OCI-LY7 (cell line): ENCODE measurements at regions not wholly inside any gene's neighbourhood (a gene's known extent, or its start where the extent isn't known, plus 50 kb on each side); places are given as distances from the start of the nearest gene placed in this dataset.

Experiments used
- BruUV-seq: library from RNA; stranded (reverse); fragments of 400-500 nt; replicated peaks from 2 replicates; lab custom pipeline; 2021; lab: Mats Ljungman, UMichigan
- CTCF ChIA-PET: fragments of 300-600 bp; sonication (Branson Sonifier 250); formaldehyde crosslinking; loops from one replicate; lab custom pipeline; 2022; ENCODE audit warnings: antibody characterized with exemption; ENCODE audit not compliant: unreplicated experiment; lab: Charles Lee
- POLR2A ChIA-PET: fragments of 300-600 bp; sonication (Branson Sonifier 250); formaldehyde crosslinking; loops from one replicate; lab custom pipeline; 2022; ENCODE audit warnings: antibody characterized with exemption; lab: Charles Lee
- DNase-seq: peaks from one replicate; pipeline ENCODE4 v3.0.0-alpha.2; 2015; ENCODE audit warnings: low spot score
- H2AFZ ChIP-seq: fragments of 200-600 bp; sonication (generic), shearing (Covaris generic); 2 replicates; pipeline ENCODE4 v1.6.1; 2014; ENCODE audit warnings: mild to moderate bottlenecking, antibody characterized with exemption, low read length, moderate library complexity
- H3K27ac ChIP-seq: fragments of 200-600 bp; sonication (generic); 2 replicates; pipeline ENCODE4 v1.5.1; 2014; ENCODE audit warnings: mixed run types, low read depth, mild to moderate bottlenecking, moderate library complexity, low read length, inconsistent platforms; ENCODE audit not compliant: poor library complexity, severe bottlenecking
- H3K36me3 ChIP-seq: fragments of 200-600 bp; sonication (generic); 2 replicates; pipeline ENCODE4 v1.6.1; 2014; ENCODE audit warnings: mild to moderate bottlenecking, antibody characterized with exemption, low read length, moderate library complexity, mixed read lengths; ENCODE audit not compliant: insufficient read depth
- H3K4me1 ChIP-seq: fragments of 200-600 bp; sonication (generic); 2 replicates; pipeline ENCODE4 v1.5.1; 2014; ENCODE audit warnings: mild to moderate bottlenecking, low read length; ENCODE audit not compliant: insufficient read depth, poor library complexity, severe bottlenecking
- H3K4me2 ChIP-seq: fragments of 200-600 bp; sonication (generic); 2 replicates; pipeline ENCODE4 v1.6.1; 2014; ENCODE audit warnings: mild to moderate bottlenecking, low read length
- H3K4me3 ChIP-seq: fragments of 200-600 bp; sonication (generic); 2 replicates; pipeline ENCODE4 v1.5.1; 2014; ENCODE audit warnings: mild to moderate bottlenecking, low read depth, low read length; ENCODE audit not compliant: poor library complexity, severe bottlenecking
- H3K79me2 ChIP-seq: fragments of 200-600 bp; sonication (generic); 2 replicates; pipeline ENCODE4 v1.6.1; 2016; ENCODE audit warnings: low read depth, mild to moderate bottlenecking, low read length, moderate library complexity, mixed read lengths; ENCODE audit not compliant: insufficient read depth
- H3K9me2 ChIP-seq: fragments of 200-600 bp; sonication (generic); 2 replicates; pipeline ENCODE4 v1.6.1; 2016; ENCODE audit warnings: mild to moderate bottlenecking, low read length, mixed read lengths; ENCODE audit not compliant: insufficient read depth
- H3K9me3 ChIP-seq: fragments of 200-600 bp; sonication (generic); 2 replicates; pipeline ENCODE4 v1.6.1; 2014; ENCODE audit warnings: mild to moderate bottlenecking, mixed run types, low read length, mixed read lengths
- H4K20me1 ChIP-seq: fragments of 200-600 bp; sonication (generic); 2 replicates; pipeline ENCODE4 v1.6.1; 2014; ENCODE audit warnings: mild to moderate bottlenecking, antibody characterized with exemption, low read length, moderate library complexity, mixed read lengths; ENCODE audit not compliant: insufficient read depth
- CTCF ChIP-seq: fragments of 200-600 bp; sonication (generic); conservative IDR thresholded peaks from 2 replicates; pipeline ENCODE4 v1.5.1; 2014; ENCODE audit warnings: mild to moderate bottlenecking, antibody characterized with exemption, low read length, moderate library complexity, mixed read lengths
- EZH2phosphoT487 ChIP-seq: fragments of 200-600 bp; sonication (generic); IDR thresholded peaks from 2 replicates; pipeline ENCODE4 v1.6.1; 2018; ENCODE audit warnings: low read depth, borderline replicate concordance, mild to moderate bottlenecking, mixed run types, antibody characterized with exemption, low read length, moderate library complexity, mixed read lengths
- intact Hi-C: fragments of 100-400 bp; cut with micrococcal nuclease; formaldehyde crosslinking; loops from one replicate; pipeline ENCODE4 v1.10.0; 2022; ENCODE audit not compliant: unreplicated experiment

GRCh38 chr16:72371307-72372086, 199.5 kb upstream of the PMFBP1 start:
- ChIA-PET CTCF (no interaction called here), POLR2A (interaction anchor here (1.0 kb wide), 1 partner anchor 16 kb away, joined by 4 read pairs; no protein-coding TSS in a partner anchor)
- no TSS peak for BruUV-seq
- TF ChIP-seq CTCF (no peak), EZH2phosphoT487 (no peak)
- no peak overlapping the region for H3K27ac ChIP-seq
- H3K36me3 ChIP-seq, result no peaks in the 10 kb centered on the region
- no peaks in the 10 kb centered on the region; the same call in 1 of the 2 replicates for H3K9me3 ChIP-seq
- no peak for DNase-seq
- no peaks in the 10 kb centered on the region for H3K9me2 ChIP-seq
- no peaks in the 10 kb centered on the region for H3K79me2 ChIP-seq
- H3K4me2 ChIP-seq, result no peak overlapping the region
- H3K4me1 ChIP-seq, result no peaks in the 10 kb centered on the region
- intact Hi-C loops, result no loop called here
- no peak overlapping the region for H2AFZ ChIP-seq
- no peaks in the 10 kb centered on the region for H4K20me1 ChIP-seq
- H3K4me3 ChIP-seq, result no peak overlapping the region

- TF ChIP-seq EZH2phosphoT487 (no peak), CTCF (no peak)
- intact Hi-C loops, result no loop called here
- Histone ChIP-seq H3K27ac (no peak overlapping the region), H3K4me1 (no peaks in the 10 kb centered on the region), H3K9me2 (no peaks in the 10 kb centered on the region), H4K20me1 (no peaks in the 10 kb centered on the region), H3K79me2 (no peaks in the 10 kb centered on the region), H3K36me3 (no peaks in the 10 kb centered on the region), H3K4me2 (no peak overlapping the region), H2AFZ (no peak overlapping the region), H3K4me3 (no peak overlapping the region), H3K9me3 (no peaks in the 10 kb centered on the region; the same call in 1 of the 2 replicates)
- DNase-seq, result no peak
- BruUV-seq, result no TSS peak
- POLR2A ChIA-PET, result interaction anchor here (1.3 kb wide), 1 partner anchor 24 kb away, joined by 4 read pairs; no protein-coding TSS in a partner anchor
- CTCF ChIA-PET, result no interaction called here
These were observed 197.3 kb upstream of the PMFBP1 start for GRCh38 chr16:72369274-72369673.

- Histone ChIP-seq H3K9me2 (no peaks in the 10 kb centered on the region), H3K4me1 (no peaks in the 10 kb centered on the region), H3K4me3 (no peak overlapping the region), H2AFZ (no peak overlapping the region), H4K20me1 (no peaks in the 10 kb centered on the region), H3K27ac (no peak overlapping the region), H3K4me2 (no peak overlapping the region), H3K9me3 (no peaks in the 10 kb centered on the region; the same call in 1 of the 2 replicates), H3K79me2 (no peaks in the 10 kb centered on the region), H3K36me3 (no peaks in the 10 kb centered on the region)
- ChIA-PET CTCF (no interaction called here), POLR2A (interaction anchor here (0.6 to 1.3 kb wide), 8 partner anchors 25 to 1614 kb away, joined by 3 to 6 read pairs (median 4); no protein-coding TSS in a partner anchor)
- intact Hi-C loops, result no loop called here
- TF ChIP-seq EZH2phosphoT487 (no peak), CTCF (no peak)
- no peak for DNase-seq
- BruUV-seq, result no TSS peak
These were observed 195.9 kb upstream of the PMFBP1 start for GRCh38 chr16:72367851-72368250.
